Liver (tissue), 3 donors: ENCODE measurements at regions not wholly inside any gene's neighbourhood (a gene's known extent, or its start where the extent isn't known, plus 50 kb on each side); places are given as distances from the start of the nearest gene placed in this dataset.

Experiments used
- CTCF ChIP-seq: fragments of 150-350 bp; IDR thresholded peaks from 2 replicates; pipeline ENCODE4 v1.5.1; 2017; ENCODE audit warnings: improper control_type of control experiment, low read depth, low read length; ENCODE audit not compliant: missing input control
- HNF4A ChIP-seq, 2 donors: conservative IDR thresholded peaks; 2 replicates each; pipeline ENCODE4 v1.6.1; 2016; ENCODE audit warnings: antibody characterized with exemption in 2 of 2, mild to moderate bottlenecking in 2 of 2
- JUND ChIP-seq, 2 donors: IDR thresholded peaks; 2 replicates each; pipeline ENCODE4 v1.6.1; 2016; ENCODE audit warnings: antibody characterized with exemption in 2 of 2
- MAX ChIP-seq: IDR thresholded peaks from 2 replicates; pipeline ENCODE4 v1.6.1; 2016; ENCODE audit warnings: antibody characterized with exemption
- RAD21 ChIP-seq, 2 donors: IDR thresholded peaks; 2 replicates each; pipeline ENCODE4 v1.6.1; 2016; ENCODE audit warnings: antibody characterized with exemption in 2 of 2, mild to moderate bottlenecking in 2 of 2
- SP1 ChIP-seq: IDR thresholded peaks from 2 replicates; pipeline ENCODE4 v1.6.1; 2018; ENCODE audit warnings: antibody characterized with exemption, mild to moderate bottlenecking
- TAF1 ChIP-seq: conservative IDR thresholded peaks from 2 replicates; pipeline ENCODE4 v1.6.1; 2016; ENCODE audit warnings: antibody characterized with exemption, mild to moderate bottlenecking
- ZBTB33 ChIP-seq: IDR thresholded peaks from 2 replicates; pipeline ENCODE4 v1.6.1; 2016; ENCODE audit warnings: antibody characterized with exemption
- donor health status: healthy.
- donor health status: healthy.

- no peak for TF ChIP-seq CTCF
- no peak for TF ChIP-seq SP1
- TF ChIP-seq JUND (IDR thresholded peaks at IDR 0.05): no peak
- TF ChIP-seq TAF1: no peak
- TF ChIP-seq ZBTB33: no peak
- TF ChIP-seq HNF4A (conservative IDR thresholded peaks at IDR 0.05): no peak
- no peak for TF ChIP-seq RAD21 (IDR thresholded peaks at IDR 0.05)
- TF ChIP-seq MAX: no peak
These were observed 151.8 kb downstream of the SLC24A2 start for GRCh38 chr9:19637084-19637483.
